SK-N-MC (cell line): ENCODE measurements at regions not wholly inside any gene's neighbourhood (a gene's known extent, or its start where the extent isn't known, plus 50 kb on each side); places are given as distances from the start of the nearest gene placed in this dataset.
"Not testable (repeated sequence)": the region's sequence is repeated elsewhere in the genome, so short reads cannot be mapped to it uniquely, and the experiment has no call there.

ENCODE experiments used
- DNase-seq: peaks from one replicate; pipeline ENCODE4 v3.0.0-alpha.2; 2011; ENCODE audit warnings: low read depth, low spot score
- H3K27ac ChIP-seq: fragments of 200-600 bp; sonication (generic); 2 replicates; pipeline ENCODE4 v1.5.1; 2016; ENCODE audit warnings: mixed run types
- H3K36me3 ChIP-seq: fragments of 200-600 bp; sonication (generic); 2 replicates; pipeline ENCODE4 v1.6.1; 2017; ENCODE audit warnings: antibody characterized with exemption, low read length, mixed read lengths; ENCODE audit not compliant: insufficient read depth
- H3K4me3 ChIP-seq: fragments of 200-600 bp; sonication (generic); 2 replicates; pipeline ENCODE4 v1.5.1; 2016
- H3K9ac ChIP-seq: fragments of 200-600 bp; sonication (generic); 2 replicates; pipeline ENCODE4 v1.8.0; 2017; ENCODE audit warnings: mixed run types, mixed read lengths; ENCODE audit not compliant: insufficient read length
- H3K9me3 ChIP-seq: fragments of 200-600 bp; sonication (generic); 2 replicates; pipeline ENCODE4 v1.6.1; 2017; ENCODE audit warnings: low read depth, mild to moderate bottlenecking, antibody characterized with exemption, low read length, moderate library complexity, mixed read lengths
- EZH2 ChIP-seq: fragments of 200-600 bp; sonication (generic); IDR thresholded peaks from one replicate; pipeline ENCODE4 v1.6.1; 2017; ENCODE audit warnings: antibody characterized with exemption
- FOXP2 ChIP-seq: optimal IDR thresholded peaks from 2 replicates; pipeline ENCODE3; 2011; ENCODE audit warnings: mild to moderate bottlenecking, moderate library complexity; ENCODE audit not compliant: insufficient read depth; ENCODE audit errors: extremely low read length, control extremely low read depth
- POLR2AphosphoS5 ChIP-seq: IDR thresholded peaks from 2 replicates; pipeline ENCODE4 v1.6.1; 2012; ENCODE audit warnings: mild to moderate bottlenecking, low read depth, low read length, borderline replicate concordance

- Histone ChIP-seq H3K4me3 (no peak overlapping the region), H3K9me3 (no peaks in the 10 kb centered on the region), H3K36me3 (no peaks in the 10 kb centered on the region), H3K27ac (no peak overlapping the region), H3K9ac (no peak overlapping the region)
- DNase-seq: no peak
- TF ChIP-seq FOXP2 (no peak), EZH2 (no peak), POLR2AphosphoS5 (no peak)
Measured at GRCh38 chr10:55746002-55746401, 615.1 kb downstream of the ZWINT start.

DNA sequence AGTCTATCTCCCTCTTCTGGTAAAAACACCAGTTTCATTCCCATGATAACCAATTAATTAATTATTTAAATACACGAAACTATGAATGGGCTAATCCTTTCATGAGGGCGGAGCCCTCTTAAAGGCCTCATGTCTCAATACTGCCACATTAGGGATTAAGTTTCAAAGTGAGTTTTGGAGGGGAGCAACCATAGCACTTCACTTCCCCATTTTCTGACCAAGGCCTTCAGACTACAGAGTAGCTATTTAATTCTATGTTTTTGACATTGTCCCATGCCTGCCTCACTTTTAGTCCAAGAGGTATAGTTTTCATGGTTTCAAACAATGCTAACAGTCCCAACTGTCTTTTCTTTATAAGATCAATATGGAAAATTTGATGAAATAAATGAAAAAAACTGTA is 618.6 kb downstream of the ZWINT start:
- DNase-seq: no peak
- TF ChIP-seq POLR2AphosphoS5 (no peak), FOXP2 (no peak), EZH2 (no peak)
- Histone ChIP-seq H3K27ac (no peak overlapping the region), H3K9ac (no peak overlapping the region), H3K4me3 (no peak overlapping the region), H3K36me3 (no peaks in the 10 kb centered on the region), H3K9me3 (no peaks in the 10 kb centered on the region)

- H3K9me3 ChIP-seq, H3K4me3 ChIP-seq, DNase-seq, H3K36me3 ChIP-seq, H3K9ac ChIP-seq, H3K27ac ChIP-seq: not testable (repeated sequence)
Measured at GRCh38 chr10:55740767-55741166, 620.3 kb downstream of the ZWINT start.

DNA sequence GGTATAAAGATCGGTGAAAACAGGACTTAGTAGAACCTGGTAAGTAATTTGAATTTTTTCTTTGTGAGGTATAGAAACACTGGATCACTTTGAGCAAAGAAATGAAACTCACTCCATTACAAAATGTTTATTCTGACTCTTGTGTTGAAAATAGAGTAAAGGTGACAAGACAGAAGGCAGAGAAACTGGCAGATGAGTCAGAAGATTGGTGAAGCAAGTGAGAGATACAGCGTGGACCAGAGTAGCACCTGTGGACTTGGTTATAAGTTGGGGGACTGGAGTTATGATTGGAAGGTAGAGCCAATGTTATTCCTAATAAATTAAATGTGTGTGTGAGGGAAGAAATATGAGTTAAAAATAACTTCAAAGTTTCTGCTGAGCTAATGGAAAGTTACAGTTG is 620.9 kb downstream of the ZWINT start:
- no peak for DNase-seq
- H3K9me3 ChIP-seq: no peaks in the 10 kb centered on the region
- no peak overlapping the region for H3K4me3 ChIP-seq
- H3K27ac ChIP-seq: no peak overlapping the region
- H3K9ac ChIP-seq: no peak overlapping the region
- no peak for TF ChIP-seq POLR2AphosphoS5
- no peak for TF ChIP-seq EZH2
- no peak for TF ChIP-seq FOXP2
- no peaks in the 10 kb centered on the region for H3K36me3 ChIP-seq

DNA sequence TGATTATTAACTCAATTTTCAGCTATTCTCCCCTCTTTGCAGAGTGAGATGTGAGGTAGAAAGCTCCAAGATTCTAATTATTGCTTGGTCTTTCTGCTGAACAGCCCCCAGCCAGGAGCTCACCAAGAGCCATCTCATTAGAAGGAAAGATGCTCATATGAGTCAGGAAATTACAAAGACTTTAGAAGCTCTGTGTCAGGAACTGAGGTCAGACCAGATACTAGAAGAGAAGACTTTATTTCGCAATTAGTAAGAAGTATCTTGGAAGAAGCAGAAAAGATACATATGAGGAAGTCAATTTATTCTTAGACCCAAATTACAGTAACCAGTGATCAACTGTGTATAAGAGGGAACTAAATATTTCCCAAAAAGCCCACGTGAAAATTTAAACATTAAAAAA is 626.9 kb downstream of the ZWINT start:
- no peaks in the 10 kb centered on the region for H3K36me3 ChIP-seq
- no peak overlapping the region for H3K27ac ChIP-seq
- no peak for DNase-seq
- H3K4me3 ChIP-seq: no peak overlapping the region
- H3K9ac ChIP-seq: no peak overlapping the region
- H3K9me3 ChIP-seq: no peaks in the 10 kb centered on the region
- TF ChIP-seq FOXP2 (no peak), EZH2 (no peak), POLR2AphosphoS5 (no peak)

GRCh38 chr10:55704950-55705349 is 656.1 kb downstream of the ZWINT start:
- Histone ChIP-seq H3K4me3 (no peak overlapping the region), H3K36me3 (no peaks in the 10 kb centered on the region), H3K9ac (no peak overlapping the region), H3K27ac (no peak overlapping the region), H3K9me3 (no peaks in the 10 kb centered on the region)
- TF ChIP-seq FOXP2 (no peak), POLR2AphosphoS5 (no peak), EZH2 (no peak)
- DNase-seq: no peak

GRCh38 chr10:55668326-55668922 is 692.6 kb downstream of the ZWINT start:
- TF ChIP-seq FOXP2 (no peak), POLR2AphosphoS5 (no peak), EZH2 (no peak)
- Histone ChIP-seq H3K9me3 (no peaks in the 10 kb centered on the region), H3K9ac (no peak overlapping the region), H3K4me3 (no peak overlapping the region), H3K27ac (no peak overlapping the region), H3K36me3 (no peaks in the 10 kb centered on the region)
- no peak for DNase-seq

DNA sequence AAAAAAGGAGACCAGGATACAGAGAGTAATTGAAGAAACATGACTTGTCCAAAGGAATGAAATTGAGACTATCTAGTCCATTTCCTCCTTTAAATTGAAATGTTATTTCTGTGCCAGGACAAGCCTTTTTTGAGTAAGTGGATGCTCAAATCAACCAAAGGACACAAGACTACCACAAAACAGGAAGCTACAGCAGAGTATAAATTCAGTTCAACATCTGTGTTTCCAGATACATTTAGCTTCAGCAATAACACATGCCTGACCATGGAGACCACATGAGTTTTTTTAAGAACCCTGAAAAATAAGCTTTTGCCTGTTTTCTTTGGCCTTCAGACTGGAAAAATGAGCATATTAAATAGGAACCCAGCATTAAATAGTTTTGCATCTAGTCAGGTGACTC is 707.5 kb downstream of the ZWINT start:
- no peaks in the 10 kb centered on the region for H3K36me3 ChIP-seq
- H3K4me3 ChIP-seq: no peak overlapping the region
- H3K9me3 ChIP-seq: no peaks in the 10 kb centered on the region
- no peak overlapping the region for H3K27ac ChIP-seq
- no peak overlapping the region for H3K9ac ChIP-seq
- DNase-seq: no peak
- TF ChIP-seq EZH2 (no peak), FOXP2 (no peak), POLR2AphosphoS5 (no peak)

GRCh38 chr10:55641601-55642000 is 719.5 kb downstream of the ZWINT start:
- no peaks in the 10 kb centered on the region for H3K36me3 ChIP-seq
- TF ChIP-seq EZH2 (no peak), FOXP2 (no peak), POLR2AphosphoS5 (no peak)
- H3K27ac ChIP-seq: no peak overlapping the region
- DNase-seq: no peak
- no peak overlapping the region for H3K4me3 ChIP-seq
- no peak overlapping the region for H3K9ac ChIP-seq
- H3K9me3 ChIP-seq: no peaks in the 10 kb centered on the region

DNA sequence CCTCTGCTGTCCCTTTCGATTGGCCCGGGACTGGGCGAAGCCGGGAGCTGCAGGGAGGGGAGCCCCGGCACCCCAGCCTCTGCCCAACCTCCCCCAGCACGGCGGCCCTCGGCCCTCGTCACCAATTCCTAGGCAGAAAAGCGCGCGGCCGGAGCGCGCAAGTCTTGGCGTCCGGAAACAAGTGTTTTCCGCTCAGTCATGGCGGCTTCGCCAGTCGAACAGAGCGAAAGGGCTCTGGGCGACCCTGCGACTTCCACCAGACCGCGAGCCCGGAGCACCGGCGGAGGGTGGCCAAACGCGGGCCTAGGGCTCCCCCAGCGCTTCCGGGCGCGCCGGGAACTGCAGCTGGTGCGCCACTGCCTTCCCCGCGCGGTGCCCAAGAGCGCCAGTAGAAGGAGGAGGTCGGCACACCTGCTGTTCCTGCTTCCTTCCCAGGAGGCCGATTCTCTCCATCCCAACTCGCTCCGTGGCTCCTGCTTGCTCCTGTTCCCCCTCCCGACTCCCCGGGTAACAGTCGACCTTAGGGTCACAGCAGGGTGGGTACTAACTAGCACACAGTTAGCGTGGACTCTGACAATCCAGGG is 729.9 kb downstream of the ZWINT start:
- no peak overlapping the region for H3K9ac ChIP-seq
- H3K27ac ChIP-seq: no peak overlapping the region
- no peak for TF ChIP-seq FOXP2
- TF ChIP-seq POLR2AphosphoS5: no peak
- no peak for TF ChIP-seq EZH2
- no peaks in the 10 kb centered on the region for H3K9me3 ChIP-seq
- no peaks in the 10 kb centered on the region for H3K36me3 ChIP-seq
- no peak for DNase-seq
- peak overlapping the region; percentile 74 for H3K4me3 ChIP-seq
